SU-DHL-6 (cell line): ENCODE measurements at regions not wholly inside any gene's neighbourhood (a gene's known extent, or its start where the extent isn't known, plus 50 kb on each side); places are given as distances from the start of the nearest gene placed in this dataset.

ENCODE experiments used
- H2AFZ ChIP-seq: fragments of 200-600 bp; sonication (generic); 2 replicates; pipeline ENCODE4 v1.6.1; 2014; ENCODE audit warnings: low read depth, mild to moderate bottlenecking, moderate library complexity, mixed read lengths, antibody characterized with exemption, low read length; ENCODE audit not compliant: severe bottlenecking
- H3F3A ChIP-seq: fragments of 200-600 bp; shearing (Covaris generic); 2 replicates; pipeline ENCODE4 v1.6.0; 2016; ENCODE audit warnings: antibody characterized with exemption, mild to moderate bottlenecking; ENCODE audit not compliant: insufficient read depth
- H3K27ac ChIP-seq: fragments of 200-600 bp; sonication (generic); 2 replicates; pipeline ENCODE4 v1.5.1; 2016; ENCODE audit warnings: low read depth, mild to moderate bottlenecking, low read length, moderate library complexity, mixed read lengths
- H3K27me3 ChIP-seq: fragments of 200-600 bp; sonication (generic), shearing (Covaris generic); 2 replicates; pipeline ENCODE4 v1.6.0; 2014; ENCODE audit warnings: mild to moderate bottlenecking, low read length
- H3K36me3 ChIP-seq: fragments of 200-600 bp; sonication (generic); 2 replicates; pipeline ENCODE4 v1.6.1; 2014; ENCODE audit warnings: mild to moderate bottlenecking, low read length, mixed read lengths
- H3K4me2 ChIP-seq: fragments of 300-600, 200-600 bp; shearing (Covaris generic), sonication (generic); 2 replicates; pipeline ENCODE4 v1.6.0; 2014; ENCODE audit warnings: low read length, low read depth, mild to moderate bottlenecking; ENCODE audit not compliant: poor library complexity, severe bottlenecking
- H3K4me3 ChIP-seq: fragments of 200-600 bp; sonication (generic); 2 replicates; pipeline ENCODE4 v1.5.1; 2014; ENCODE audit warnings: antibody characterized with exemption, low read length, mild to moderate bottlenecking, mixed read lengths; ENCODE audit not compliant: insufficient read depth, poor library complexity, severe bottlenecking
- H3K79me2 ChIP-seq: fragments of 200-600 bp; sonication (generic); 2 replicates; pipeline ENCODE4 v1.6.1; 2014; ENCODE audit warnings: mild to moderate bottlenecking, low read length, moderate library complexity; ENCODE audit not compliant: insufficient read depth
- H3K9ac ChIP-seq: fragments of 200-600 bp; sonication (generic); 2 replicates; pipeline ENCODE4 v1.7.0; 2014; ENCODE audit warnings: mild to moderate bottlenecking, low read length
- H3K9me2 ChIP-seq: fragments of 200-600 bp; sonication (generic); replicated peaks from 2 replicates; pipeline ENCODE4 v1.6.1; 2014; ENCODE audit warnings: low read length; ENCODE audit not compliant: insufficient read depth
- H3K9me3 ChIP-seq: fragments of 200-600 bp; sonication (generic); 2 replicates; pipeline ENCODE4 v1.6.1; 2014; ENCODE audit warnings: low read length, mixed read lengths; ENCODE audit not compliant: insufficient read depth
- H4K20me1 ChIP-seq: fragments of 200-600 bp; sonication (generic); 2 replicates; pipeline ENCODE4 v1.6.1; 2014; ENCODE audit warnings: low read depth, mild to moderate bottlenecking, antibody characterized with exemption, low read length, moderate library complexity, mixed read lengths
- EZH2phosphoT487 ChIP-seq: fragments of 200-600 bp; sonication (generic), shearing (Covaris generic); conservative IDR thresholded peaks from 2 replicates; pipeline ENCODE4 v1.6.1; 2018; ENCODE audit warnings: mild to moderate bottlenecking, antibody characterized with exemption, low read length, moderate library complexity, mixed read lengths
- TF ChIP-seq, protein P1 (sequence below): fragments of 200-600 bp; sonication (generic); IDR thresholded peaks from one replicate; pipeline ENCODE4 v1.5.1; 2017; ENCODE audit warnings: antibody characterized with exemption, mild to moderate bottlenecking, low read length, moderate library complexity; ENCODE audit not compliant: insufficient read depth, poor library complexity, severe bottlenecking

DNA sequence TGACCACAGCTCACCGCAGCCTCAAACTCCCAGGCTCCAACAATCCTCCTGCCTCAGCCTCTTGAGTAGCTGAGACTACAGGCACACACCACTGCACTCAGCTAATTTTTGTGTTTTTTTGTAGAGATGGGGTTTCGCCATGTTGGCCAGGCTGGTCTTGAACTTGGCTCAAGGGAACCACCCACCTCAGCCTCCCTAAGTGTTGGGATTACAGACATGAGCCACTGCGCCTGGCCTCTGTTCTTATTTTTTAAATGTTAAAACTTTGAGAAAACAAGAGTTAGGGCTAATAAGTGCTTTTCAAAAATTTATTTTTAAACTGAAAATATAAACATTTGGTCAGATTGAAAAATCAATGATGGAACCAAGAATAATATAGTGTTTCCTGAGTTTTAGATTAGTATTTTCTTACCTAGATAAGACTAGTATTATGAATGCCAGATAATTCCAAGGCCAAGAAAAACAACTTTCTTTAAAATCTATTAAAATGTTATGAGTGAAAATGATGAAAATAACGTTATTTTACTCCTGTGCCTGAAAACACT is 66.2 kb upstream of the S1PR1 start:
- H3K36me3 ChIP-seq, result no peaks in the 10 kb centered on the region
- no peak overlapping the region for H3K4me3 ChIP-seq
- no peaks in the 10 kb centered on the region for H3K79me2 ChIP-seq
- H3F3A ChIP-seq, result no peaks in the 10 kb centered on the region
- no peaks in the 10 kb centered on the region for H3K9me2 ChIP-seq
- no peak overlapping the region for H2AFZ ChIP-seq
- no peak overlapping the region for H3K9ac ChIP-seq
- H3K27me3 ChIP-seq, result no peaks in the 10 kb centered on the region
- no peak for TF ChIP-seq EZH2phosphoT487
- TF ChIP-seq, protein P1, sequence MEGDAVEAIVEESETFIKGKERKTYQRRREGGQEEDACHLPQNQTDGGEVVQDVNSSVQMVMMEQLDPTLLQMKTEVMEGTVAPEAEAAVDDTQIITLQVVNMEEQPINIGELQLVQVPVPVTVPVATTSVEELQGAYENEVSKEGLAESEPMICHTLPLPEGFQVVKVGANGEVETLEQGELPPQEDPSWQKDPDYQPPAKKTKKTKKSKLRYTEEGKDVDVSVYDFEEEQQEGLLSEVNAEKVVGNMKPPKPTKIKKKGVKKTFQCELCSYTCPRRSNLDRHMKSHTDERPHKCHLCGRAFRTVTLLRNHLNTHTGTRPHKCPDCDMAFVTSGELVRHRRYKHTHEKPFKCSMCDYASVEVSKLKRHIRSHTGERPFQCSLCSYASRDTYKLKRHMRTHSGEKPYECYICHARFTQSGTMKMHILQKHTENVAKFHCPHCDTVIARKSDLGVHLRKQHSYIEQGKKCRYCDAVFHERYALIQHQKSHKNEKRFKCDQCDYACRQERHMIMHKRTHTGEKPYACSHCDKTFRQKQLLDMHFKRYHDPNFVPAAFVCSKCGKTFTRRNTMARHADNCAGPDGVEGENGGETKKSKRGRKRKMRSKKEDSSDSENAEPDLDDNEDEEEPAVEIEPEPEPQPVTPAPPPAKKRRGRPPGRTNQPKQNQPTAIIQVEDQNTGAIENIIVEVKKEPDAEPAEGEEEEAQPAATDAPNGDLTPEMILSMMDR, result no peak
- H3K4me2 ChIP-seq, result no peak overlapping the region
- H4K20me1 ChIP-seq, result no peaks in the 10 kb centered on the region
- no peaks in the 10 kb centered on the region for H3K9me3 ChIP-seq
- H3K27ac ChIP-seq, result no peak overlapping the region

DNA sequence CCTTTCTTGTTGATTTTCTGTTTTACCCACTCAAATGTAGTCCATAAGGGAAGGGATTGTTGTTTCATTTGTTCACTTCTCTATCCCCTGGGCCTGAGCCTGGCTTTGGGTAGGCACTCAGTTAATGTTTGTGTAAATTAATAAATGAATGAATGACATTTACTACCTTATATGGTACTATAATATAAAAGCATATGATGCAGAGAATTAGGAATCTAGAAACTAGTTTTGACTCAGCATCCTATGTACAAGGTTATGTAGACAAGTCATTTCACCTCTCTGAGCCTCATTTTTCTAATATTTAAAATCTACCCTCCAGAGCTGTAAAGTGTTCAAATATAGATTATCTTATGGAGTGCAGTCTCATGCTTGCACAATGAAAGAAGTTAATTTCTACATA is 68.9 kb upstream of the S1PR1 start:
- no peaks in the 10 kb centered on the region for H3K79me2 ChIP-seq
- no peaks in the 10 kb centered on the region for H3K27me3 ChIP-seq
- H4K20me1 ChIP-seq, result no peaks in the 10 kb centered on the region
- no peak overlapping the region for H3K9ac ChIP-seq
- H3K27ac ChIP-seq, result no peak overlapping the region
- no peaks in the 10 kb centered on the region for H3K9me3 ChIP-seq
- no peak for TF ChIP-seq EZH2phosphoT487
- TF ChIP-seq, protein P1, result no peak
- no peaks in the 10 kb centered on the region for H3K9me2 ChIP-seq
- no peak overlapping the region for H3K4me2 ChIP-seq
- no peak overlapping the region for H2AFZ ChIP-seq
- no peaks in the 10 kb centered on the region for H3K36me3 ChIP-seq
- no peak overlapping the region for H3K4me3 ChIP-seq
- no peaks in the 10 kb centered on the region for H3F3A ChIP-seq

DNA sequence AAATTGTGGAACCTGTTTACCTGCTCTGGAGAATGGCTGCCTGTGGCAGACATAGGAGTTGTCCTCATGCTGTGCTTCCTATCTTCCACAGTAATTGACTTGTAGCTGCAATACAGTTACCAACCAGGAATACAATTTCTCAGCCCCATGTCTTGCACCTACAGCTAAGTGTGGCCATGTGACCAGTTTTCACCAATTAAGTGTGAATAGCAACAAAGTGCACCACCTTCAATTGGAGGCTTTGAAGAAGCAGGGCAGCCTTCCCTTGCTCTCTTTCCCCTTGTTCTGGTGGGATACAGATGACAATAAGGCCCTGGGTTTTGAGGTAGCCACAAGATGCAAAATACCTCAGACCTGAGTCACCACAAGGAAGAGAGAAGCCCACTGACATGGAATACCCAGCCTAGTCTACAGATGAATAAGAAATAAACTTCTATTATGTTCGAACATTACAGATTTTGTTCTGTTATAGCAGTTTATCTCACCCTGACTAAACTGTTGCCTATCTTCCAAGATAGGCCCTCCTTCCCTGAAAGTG is 70.2 kb upstream of the S1PR1 start:
- no peaks in the 10 kb centered on the region for H4K20me1 ChIP-seq
- H3K9me3 ChIP-seq, result no peaks in the 10 kb centered on the region
- no peak overlapping the region for H3K27ac ChIP-seq
- no peaks in the 10 kb centered on the region for H3K27me3 ChIP-seq
- H3F3A ChIP-seq, result no peaks in the 10 kb centered on the region
- no peaks in the 10 kb centered on the region for H3K79me2 ChIP-seq
- no peak overlapping the region for H2AFZ ChIP-seq
- TF ChIP-seq, protein P1, result no peak
- TF ChIP-seq EZH2phosphoT487, result no peak
- H3K4me2 ChIP-seq, result no peak overlapping the region
- H3K9me2 ChIP-seq, result no peaks in the 10 kb centered on the region
- no peaks in the 10 kb centered on the region for H3K36me3 ChIP-seq
- H3K4me3 ChIP-seq, result no peak overlapping the region
- no peak overlapping the region for H3K9ac ChIP-seq
